ENCODE measurements at regions not wholly inside any gene's neighbourhood (a gene's known extent, or its start where the extent isn't known, plus 50 kb on each side); places are given as distances from the start of the nearest gene placed in this dataset.

DNA sequence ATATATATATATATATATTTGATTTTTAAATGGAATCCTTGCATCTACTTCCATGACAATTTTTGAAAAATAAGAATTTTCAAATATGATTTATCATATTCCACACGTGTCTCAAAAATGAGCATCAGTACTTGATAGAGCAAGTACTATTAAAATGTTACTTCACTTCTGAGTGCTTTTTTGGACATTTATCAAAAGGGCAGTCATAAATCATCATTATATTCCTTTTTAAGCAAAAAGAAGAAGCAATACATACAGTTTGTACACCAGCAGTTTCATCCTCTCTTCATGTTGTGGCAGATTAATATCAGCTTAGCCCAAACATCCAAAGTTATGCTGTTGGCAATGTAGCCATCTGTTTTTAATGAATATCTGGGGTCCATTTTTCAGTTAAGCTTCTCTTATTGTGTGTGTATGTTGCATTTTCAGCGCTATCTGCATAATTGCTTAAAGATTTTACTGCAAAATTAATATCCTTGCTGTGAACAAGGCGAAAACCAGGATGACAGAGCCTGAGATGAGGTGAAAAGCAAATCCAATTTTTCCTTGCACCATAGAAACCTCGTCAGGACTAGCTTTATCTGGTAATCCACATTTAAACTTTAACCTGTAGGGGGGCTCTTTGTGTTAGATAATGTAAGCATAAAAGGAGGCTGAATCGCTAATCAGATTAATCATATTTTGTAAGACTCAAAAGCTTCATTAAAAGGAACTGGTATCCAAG lies 604.9 kb upstream of the AGTR1 start:
- DNase-seq, result peak; percentile 67

DNA sequence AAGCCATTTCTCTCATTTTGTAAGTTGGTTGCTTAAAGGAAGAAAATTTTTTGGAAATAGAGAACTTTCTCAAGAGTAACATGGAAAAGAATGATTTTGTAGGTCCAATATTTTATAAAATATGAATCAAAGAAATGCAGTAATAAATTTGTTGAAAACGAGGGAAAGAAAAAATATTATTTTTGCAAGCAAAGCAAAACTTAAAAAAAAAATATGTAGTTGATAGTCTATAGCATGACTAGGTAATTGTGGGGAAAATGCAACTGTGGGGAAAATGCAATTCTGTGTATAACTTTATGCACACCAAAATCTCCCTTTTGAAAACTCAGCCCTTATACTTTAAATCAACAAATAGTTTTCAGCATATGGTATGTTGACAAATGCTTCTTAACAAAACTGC lies 604.0 kb upstream of the AGTR1 start:
- no peak for DNase-seq

DNA sequence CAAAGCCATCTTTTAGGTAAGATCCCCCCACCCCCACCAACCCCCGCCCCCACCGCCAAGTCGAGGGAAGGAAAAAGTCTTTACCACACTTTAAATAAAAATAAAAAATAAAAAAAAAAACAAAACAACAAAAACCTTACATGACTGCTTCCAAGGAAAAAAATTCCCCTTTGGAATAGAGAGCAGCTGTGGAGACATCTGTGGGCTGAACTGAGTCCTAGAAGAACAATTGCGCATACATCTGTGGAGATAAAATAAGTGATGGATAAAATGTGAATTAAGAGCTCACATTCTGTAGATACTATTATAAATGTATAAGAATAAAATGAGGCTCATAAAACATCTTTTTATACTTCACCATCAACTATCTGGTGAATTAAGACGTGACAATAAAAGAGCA lies 601.7 kb upstream of the AGTR1 start:
- DNase-seq, result no peak

DNA sequence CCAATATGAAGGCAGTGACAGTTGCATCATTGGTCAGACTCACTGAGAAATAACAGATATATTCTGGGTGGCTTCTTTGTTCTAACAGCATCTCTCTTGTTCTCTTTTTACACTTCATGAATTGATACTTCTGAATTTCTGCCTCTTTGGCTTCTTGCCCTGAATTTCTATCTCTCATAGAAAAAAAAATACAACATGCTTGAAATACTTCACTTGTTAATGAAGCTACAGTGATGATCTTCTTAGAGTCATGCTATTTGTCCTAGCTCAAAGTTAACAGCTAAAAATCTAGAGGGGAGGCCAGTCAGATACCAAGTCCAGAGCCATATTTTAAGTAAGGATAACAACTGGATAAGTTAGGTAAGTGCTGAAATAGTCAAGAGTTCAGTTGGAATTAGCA lies 597.2 kb upstream of the AGTR1 start:
- DNase-seq, result no peak

GRCh38 chr3:148101061-148101460 lies 596.6 kb upstream of the AGTR1 start:
- no peak for DNase-seq

GRCh38 chr3:148102156-148102555 lies 595.5 kb upstream of the AGTR1 start:
- DNase-seq, result no peak

DNA sequence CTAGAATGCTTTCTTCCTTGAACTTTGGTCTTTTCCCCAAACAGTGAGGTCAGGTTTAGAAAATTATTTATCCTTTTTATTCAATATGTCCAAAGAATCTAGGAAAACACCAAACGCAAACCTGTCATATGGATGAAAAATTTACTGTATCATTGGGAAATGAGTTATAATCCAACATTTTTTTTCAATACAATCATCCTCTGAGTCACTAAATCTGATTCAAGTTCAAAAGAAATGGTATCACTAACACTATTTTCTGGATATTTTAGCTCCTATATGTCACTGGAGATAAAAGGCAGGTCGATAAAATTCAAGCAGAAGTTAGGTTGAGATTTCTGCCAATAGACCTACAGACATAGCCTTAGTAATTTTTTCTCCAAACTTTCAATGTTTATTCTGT lies 591.6 kb upstream of the AGTR1 start:
- DNase-seq, result no peak

- no peak for DNase-seq
Observed at GRCh38 chr3:148126956-148127355, 570.7 kb upstream of the AGTR1 start.

- peak; percentile 80 for DNase-seq
Observed at GRCh38 chr3:148128136-148128535, 569.6 kb upstream of the AGTR1 start.

GRCh38 chr3:148131990-148132638 lies 565.6 kb upstream of the AGTR1 start:
- DNase-seq, result no peak

DNA sequence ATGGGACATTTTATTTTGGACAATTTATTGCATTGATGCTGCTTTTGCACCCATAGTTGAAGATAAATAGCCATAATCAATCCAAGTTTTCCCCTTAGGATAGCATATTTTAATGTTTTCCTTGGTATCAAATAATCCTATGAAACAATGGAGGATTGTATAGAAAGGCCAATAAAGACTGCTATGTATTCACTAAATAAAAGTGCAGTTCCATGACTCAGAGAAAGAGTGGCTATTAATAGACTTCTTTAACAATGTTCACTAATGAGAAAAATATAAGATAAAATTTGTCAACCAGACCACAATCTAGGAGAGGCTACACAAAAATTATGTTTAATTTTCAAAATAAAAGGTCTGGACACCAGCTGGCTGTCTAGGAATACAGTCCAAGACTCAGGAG lies 560.9 kb upstream of the AGTR1 start:
- no peak for DNase-seq

DNA sequence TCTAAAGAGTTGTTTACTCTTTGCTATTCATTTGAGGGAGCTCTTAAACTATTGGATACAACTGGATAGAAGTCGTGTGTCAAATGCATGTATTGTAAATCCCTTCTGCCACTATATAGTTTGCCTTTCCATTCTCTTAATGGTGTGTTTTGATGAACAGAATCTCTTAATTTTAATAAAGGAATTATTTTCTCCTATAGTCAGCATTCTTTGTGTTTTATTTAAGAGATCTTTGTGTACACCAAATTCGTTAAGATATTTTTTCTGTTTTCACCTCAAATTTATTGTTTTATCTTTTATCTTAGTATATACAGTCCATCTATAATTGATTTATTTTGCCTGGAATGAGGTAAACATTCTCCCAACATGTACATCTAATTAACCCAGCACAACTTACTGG lies 551.5 kb upstream of the AGTR1 start:
- no peak for DNase-seq

- no peak for DNase-seq
Observed at GRCh38 chr3:148146947-148147826, 550.5 kb upstream of the AGTR1 start.

DNA sequence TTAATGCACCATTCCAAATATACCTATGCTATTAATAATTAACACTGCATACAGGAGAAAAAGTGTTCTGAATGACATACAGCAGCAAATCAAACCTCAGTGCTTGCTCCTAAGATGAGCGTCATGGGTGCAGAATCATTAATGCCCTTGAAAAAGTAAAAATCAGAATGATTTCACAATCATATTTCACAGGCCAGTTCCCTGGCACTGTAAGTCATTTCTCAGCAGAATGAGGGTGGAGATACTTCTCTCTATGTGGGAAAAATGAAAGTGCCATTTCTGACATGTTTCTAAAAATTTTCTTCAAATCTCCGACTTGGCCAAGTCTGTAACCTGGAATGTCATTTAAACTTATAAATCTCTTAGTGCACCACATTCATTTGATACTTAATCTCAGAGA lies 549.8 kb upstream of the AGTR1 start:
- DNase-seq, result no peak

DNA sequence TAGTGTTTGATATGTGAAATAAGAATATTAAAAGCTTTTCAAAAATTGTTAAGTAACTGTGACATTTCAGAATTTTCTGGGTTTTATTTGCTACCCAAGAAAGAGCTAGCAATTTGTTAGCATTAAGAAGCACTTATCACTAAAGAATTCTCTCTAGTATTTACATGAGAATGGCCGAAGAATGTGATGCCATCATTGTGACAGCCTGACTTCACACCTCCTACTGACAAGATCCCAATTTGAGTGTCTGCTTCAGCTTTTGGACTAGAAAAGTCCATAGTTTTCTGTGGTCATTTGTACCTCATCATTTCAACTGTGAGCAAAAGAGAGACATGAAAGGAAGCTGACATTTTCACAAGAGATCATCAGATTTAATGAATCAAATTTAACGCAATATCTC lies 548.1 kb upstream of the AGTR1 start:
- no peak for DNase-seq

DNA sequence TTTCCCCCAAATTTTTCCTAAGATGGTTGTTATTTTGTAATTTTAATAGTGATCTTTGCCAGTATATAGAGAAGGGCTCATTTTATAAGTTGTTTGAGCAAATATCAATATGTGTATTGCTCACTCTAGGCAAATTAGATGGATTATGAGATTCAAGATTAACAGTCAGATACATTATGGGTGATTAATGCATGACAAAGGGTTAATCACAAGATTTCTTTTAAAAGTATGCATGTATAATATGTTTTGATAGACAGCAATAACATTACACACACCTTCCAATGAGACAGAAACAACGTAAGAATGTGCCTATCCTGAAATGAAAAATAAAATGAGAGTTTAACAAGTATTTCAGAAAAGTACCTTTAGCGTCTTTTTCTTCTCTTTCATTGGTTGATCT lies 547.6 kb upstream of the AGTR1 start:
- DNase-seq, result no peak

- no peak for DNase-seq
Observed at GRCh38 chr3:148158210-148158609, 539.5 kb upstream of the AGTR1 start.

DNA sequence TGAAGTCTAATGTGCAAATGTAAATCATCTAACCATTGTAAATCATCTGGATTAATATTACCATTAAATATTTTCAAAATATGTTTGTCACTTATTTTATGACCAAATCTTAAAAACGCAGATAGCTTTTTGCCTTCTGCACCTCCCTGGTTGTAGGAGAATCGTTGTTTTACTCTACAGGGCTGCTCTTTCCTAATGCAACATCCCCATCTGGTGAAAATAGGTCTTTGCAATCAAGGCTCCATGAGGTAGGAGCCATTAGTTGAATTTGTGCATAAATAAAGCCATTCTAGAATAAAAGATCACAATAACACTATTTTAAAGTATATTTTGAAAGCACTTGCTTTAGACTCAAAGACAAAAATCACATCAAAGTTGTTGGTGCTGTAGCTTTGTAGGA lies 535.6 kb upstream of the AGTR1 start:
- DNase-seq, result peak; percentile 4

DNA sequence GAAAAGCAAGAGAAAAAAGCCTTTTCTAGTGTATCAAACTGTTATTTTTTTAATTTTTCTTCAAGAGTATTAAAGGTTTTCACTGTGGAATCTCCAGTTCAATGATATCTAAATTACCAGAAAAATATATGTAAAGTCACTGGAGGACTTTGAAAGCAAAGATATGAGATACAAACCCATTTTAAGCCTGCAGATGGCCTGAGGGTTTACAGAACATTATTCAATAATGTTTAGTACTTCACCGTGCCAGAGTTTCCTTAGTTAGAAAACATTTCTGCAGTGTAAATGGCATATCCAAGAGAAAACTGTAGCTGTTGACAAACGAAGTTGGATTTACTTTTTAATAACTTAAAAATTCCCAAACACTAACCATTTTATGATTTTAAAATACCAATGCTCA lies 529.4 kb upstream of the AGTR1 start:
- no peak for DNase-seq

GRCh38 chr3:148173851-148174250 lies 523.9 kb upstream of the AGTR1 start:
- DNase-seq, result no peak

DNA sequence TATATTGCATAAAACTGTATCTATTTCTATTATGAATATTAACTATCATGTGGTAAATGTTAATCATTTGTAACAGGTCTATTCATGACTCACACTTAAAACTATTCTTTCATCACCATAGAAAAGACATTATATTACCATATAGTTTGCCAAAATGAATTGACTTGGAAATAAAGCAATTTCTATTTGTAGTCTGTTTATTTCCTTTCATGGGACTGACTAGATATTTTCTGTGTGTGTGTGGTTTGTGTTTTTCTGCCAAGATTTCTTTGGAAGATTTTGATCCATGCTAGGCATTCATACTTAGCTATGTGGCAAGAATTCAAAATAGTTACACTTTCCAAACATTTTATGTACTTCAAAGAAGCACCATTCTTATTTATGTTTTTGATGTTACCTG lies 522.5 kb upstream of the AGTR1 start:
- DNase-seq, result no peak

- no peak for DNase-seq
Observed at GRCh38 chr3:148178503-148178902, 519.2 kb upstream of the AGTR1 start.

DNA sequence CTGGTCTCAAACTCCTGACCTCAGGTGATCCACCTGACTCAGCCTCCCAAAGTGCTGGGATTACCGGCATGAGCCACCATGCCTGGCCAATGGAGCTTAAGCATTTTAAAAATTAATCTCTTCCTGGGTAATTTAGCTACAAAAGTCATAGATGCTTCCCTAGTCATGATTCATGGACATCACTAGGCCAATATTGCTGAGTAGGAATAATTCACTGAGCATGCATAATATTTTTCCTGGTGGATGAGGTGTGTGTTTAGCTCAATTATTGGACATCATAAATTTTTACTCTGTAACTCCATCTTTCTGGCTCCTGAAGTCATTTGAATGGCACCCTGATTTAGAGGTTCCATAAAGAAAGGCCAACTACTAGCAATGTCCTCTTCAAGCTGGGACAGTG lies 512.9 kb upstream of the AGTR1 start:
- no peak for DNase-seq

DNA sequence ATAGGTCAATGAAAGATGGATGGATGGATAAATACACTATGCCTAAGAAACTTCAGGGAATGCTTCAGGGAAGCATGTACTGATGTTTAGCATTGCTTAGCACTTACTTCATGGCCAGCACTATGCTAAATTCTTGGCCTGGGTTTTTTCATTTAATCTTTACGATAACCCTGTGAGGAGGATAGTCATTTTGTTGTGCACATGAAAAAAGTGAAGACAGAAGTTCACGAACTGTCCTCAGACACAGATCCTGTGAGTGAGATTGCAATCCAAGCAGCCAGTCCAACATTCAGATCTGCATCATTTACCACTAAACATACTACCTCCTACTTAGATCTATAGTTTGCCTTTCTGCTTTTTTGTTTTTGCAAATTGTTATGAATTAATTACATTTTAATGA lies 510.8 kb upstream of the AGTR1 start:
- DNase-seq, result no peak
